ENCODE measurements at regions not wholly inside any gene's neighbourhood (a gene's known extent, or its start where the extent isn't known, plus 50 kb on each side); places are given as distances from the start of the nearest gene placed in this dataset.

GRCh38 chr5:56358046-56358445 lies 124.9 kb upstream of the ANKRD55 start:
- no peak for DNase-seq (ENCODE audit: low read depth in 2 of 3, low spot score in 1 of 3)

- DNase-seq (ENCODE audit: low read depth in 2 of 3, low spot score in 1 of 3), result no peak
Measured at GRCh38 chr5:56357426-56357825, 124.3 kb upstream of the ANKRD55 start.

DNA sequence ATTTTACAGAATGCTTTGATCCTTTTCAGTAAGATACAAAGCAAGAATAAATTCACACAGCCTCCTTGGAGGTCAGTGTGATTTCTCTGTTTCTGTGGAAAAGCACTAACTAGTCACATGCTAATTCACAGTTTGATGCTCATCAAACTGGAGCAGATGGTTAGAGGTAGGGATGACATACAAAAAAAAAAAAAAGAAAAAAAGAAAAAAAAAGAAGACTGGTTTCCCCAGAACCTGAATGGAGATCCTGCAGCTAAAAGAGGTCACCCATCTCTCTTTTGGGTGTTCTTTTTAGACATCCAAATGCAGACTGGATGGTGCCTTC lies 123.7 kb upstream of the ANKRD55 start:
- DNase-seq (ENCODE audit: low read depth in 2 of 3, low spot score in 1 of 3), result no peak

- DNase-seq (ENCODE audit: low read depth in 2 of 3, low spot score in 1 of 3), result no peak
Measured at GRCh38 chr5:56356121-56356835, 123.1 kb upstream of the ANKRD55 start.

- DNase-seq (ENCODE audit: low read depth in 2 of 3, low spot score in 1 of 3), result no peak
Measured at GRCh38 chr5:56354836-56355235, 121.7 kb upstream of the ANKRD55 start.

DNA sequence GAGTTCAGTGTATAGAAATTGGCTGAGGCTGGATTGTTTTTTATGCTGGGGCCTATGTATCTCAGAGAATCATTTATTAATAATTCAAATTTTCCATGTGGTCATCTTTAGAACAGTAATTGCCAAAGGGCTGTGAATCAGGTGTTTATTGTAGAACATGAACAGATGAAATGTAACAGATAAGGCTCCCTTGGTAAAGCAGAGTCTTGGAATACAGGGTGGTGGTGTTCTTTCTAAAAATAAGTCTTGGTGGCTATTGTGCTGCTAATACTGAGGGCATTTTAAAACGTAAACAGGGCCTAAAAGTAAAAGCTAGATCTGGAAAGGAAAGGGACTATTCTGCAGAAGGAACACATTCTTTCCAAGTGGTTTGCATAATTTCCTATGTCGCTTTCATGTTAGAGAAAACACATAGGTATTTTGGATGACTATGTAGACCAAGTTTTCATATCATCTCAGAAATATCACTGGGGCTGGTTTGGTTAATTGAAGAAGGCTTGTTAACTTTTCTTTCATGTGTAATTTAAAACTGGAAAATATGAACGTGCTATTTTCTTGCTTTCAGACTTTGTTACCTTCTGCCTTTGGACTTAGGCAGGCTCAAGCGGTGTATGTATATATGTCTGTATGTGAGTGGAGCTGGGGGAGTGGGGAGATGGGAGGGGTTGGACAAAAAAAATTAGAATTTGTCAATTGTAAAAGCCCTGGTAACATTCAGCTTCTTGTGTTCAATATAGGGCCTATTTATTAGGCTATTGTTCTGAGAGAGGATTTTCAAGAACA lies 119.9 kb upstream of the ANKRD55 start:
- DNase-seq (ENCODE audit: low read depth in 2 of 3, low spot score in 1 of 3), result no peak

DNA sequence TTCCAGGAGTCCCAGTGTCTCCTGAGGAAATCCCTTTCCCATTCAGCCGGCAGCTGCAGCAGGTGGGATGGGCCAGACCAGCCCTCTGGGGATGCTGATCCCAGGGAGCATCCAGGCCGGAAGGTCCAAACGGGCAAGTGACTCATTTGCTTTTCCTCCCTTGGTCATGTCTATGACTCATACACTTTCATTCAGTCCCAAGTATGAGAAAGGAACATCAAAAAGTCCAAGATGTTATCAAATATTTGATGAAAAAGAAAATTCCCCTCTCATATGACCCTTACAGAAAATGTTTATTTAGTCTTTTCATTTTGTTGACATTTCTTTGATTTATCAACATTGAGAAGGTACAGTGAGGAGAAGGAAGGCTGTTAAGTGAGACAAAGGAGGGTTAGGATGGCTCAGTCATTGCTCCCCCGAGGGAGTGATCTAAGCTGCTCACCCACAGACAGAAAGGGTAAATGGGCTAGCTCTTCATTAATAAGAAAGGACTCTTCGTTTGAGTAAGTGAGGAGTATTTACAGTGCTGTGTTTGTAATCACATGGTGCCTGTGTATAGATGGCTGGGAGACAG lies 117.6 kb upstream of the ANKRD55 start:
- no peak for DNase-seq (ENCODE audit: low read depth in 2 of 3, low spot score in 1 of 3)

DNA sequence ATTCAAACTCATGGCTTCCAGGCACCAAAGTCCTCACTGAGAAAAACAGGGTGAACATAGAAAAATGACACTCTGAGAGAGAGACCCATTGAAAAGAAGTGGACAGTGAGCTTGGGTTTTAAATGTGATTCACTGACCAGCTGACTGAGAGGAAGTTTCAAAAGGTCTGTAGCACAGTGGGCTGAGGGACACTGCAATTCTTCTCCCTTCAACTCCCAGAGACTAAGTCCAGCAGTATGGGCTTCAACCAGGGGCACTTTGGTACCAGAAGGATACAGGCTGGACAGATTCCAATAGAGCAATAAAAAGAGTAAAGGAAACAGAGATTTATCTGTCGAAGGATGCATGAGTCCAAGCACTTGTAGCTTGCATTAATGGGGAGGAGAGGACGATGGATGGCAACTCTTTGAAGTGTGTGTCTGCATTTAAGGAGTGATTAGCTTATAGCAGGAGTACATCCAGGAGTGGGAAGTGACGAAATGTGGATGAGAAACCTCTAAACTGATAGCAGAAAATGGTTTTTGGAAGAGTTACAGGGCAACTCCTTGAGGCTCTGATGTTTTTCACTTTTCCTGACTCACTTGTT lies 117.0 kb upstream of the ANKRD55 start:
- DNase-seq (ENCODE audit: low read depth in 2 of 3, low spot score in 1 of 3), result no peak

DNA sequence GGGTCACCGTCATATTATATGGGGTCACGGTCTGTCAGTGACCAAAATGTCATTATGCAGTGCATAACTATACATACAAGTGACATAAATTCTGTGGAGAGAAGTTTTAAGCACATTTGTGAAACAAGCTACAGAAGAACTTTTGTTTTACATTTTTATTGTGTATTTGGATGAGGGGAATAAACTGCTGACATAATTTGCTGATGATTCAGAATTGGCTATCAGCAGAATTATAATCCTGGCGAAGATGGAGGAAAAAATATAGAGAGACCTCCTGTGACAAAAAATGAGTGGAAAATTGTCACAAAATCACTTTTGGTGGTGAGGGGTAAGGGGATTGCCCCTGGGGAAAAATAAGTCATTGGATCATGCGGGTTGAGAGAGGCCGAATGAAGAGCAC lies 116.3 kb upstream of the ANKRD55 start:
- DNase-seq (ENCODE audit: low read depth in 2 of 3, low spot score in 1 of 3), result no peak

DNA sequence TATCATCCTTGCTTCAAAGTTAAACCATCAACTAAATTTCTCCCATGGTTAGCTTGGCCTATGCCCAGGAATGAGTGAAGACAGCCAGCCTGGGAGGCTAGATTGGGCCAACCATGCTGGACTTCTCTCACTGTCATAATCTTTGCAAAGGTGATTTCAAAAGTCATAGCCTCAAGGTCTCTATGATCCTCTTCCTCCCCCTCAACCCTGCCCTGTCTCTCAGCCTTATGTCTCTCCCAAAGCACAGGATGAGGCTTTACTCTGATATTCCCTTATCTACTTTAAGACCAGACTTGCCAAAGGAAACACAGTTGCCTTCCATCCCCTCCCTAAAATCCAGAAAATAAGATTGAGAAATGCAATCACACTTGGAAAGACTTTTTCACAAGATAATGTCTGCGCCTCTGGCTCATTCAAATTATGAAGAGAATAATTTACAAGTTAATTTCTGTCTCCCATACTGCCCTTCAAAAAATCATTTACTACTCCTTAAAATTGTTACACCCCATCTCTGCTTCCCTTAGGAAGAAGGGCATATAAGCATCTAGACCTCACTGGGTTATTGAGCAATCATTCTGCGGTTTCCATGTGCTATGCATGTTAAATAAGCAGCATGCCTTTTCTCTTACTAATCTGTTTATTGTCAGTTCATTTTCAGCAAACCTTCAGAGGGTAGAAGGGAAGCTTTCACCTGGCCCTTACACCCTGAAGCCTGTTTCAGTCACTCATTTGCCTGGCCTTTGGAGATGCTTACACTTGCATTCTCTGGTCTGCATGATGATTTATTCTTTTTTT lies 113.8 kb upstream of the ANKRD55 start:
- DNase-seq (ENCODE audit: low read depth in 2 of 3, low spot score in 1 of 3), result no peak

DNA sequence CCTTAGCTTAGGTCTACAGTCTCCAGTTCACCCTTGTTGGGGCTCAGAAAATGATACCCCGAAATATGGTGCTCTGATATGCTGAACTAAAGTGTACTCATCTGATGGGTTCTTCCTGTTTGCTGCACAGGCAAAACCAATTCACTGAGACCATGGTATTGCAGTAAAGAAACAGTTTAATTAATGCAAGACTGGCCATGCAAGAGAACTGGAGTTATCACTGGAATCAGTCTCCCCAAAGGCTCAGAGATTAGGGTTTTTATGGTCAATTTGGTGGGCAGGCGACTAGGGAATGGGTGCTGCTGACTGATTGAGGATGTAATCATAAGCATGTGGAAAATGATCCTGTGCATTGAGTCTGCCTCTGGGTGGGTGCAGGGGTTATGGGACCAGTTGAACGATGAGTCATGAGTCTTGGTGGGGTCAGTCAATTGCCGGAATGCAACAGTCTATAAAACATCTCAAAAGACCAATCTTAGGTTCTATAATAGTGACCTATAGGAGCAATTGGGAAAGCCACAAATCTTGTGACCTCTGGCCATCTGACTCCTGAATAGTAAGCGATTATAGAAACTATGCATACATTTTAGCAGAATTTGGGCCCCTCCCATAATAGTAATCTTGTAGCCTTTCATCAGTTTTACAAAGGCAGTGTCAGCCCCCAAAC lies 113.0 kb upstream of the ANKRD55 start:
- no peak for DNase-seq (ENCODE audit: low read depth in 2 of 3, low spot score in 1 of 3)

- no peak for DNase-seq (ENCODE audit: low read depth in 2 of 3, low spot score in 1 of 3)
Measured at GRCh38 chr5:56345352-56345751, 112.2 kb upstream of the ANKRD55 start.

GRCh38 chr5:56344594-56344993 lies 111.5 kb upstream of the ANKRD55 start:
- no peak for DNase-seq (ENCODE audit: low read depth in 2 of 3, low spot score in 1 of 3)

GRCh38 chr5:56343988-56344387 lies 110.9 kb upstream of the ANKRD55 start:
- DNase-seq (ENCODE audit: low read depth in 2 of 3, low spot score in 1 of 3), result no peak

GRCh38 chr5:56342616-56343015 lies 109.5 kb upstream of the ANKRD55 start:
- DNase-seq (ENCODE audit: low read depth in 2 of 3, low spot score in 1 of 3), result no peak

GRCh38 chr5:56340196-56340980 lies 107.3 kb upstream of the ANKRD55 start:
- DNase-seq (ENCODE audit: low read depth in 2 of 3, low spot score in 1 of 3), result no peak

GRCh38 chr5:56339732-56340131 lies 106.6 kb upstream of the ANKRD55 start:
- DNase-seq (ENCODE audit: low read depth in 2 of 3, low spot score in 1 of 3), result no peak

DNA sequence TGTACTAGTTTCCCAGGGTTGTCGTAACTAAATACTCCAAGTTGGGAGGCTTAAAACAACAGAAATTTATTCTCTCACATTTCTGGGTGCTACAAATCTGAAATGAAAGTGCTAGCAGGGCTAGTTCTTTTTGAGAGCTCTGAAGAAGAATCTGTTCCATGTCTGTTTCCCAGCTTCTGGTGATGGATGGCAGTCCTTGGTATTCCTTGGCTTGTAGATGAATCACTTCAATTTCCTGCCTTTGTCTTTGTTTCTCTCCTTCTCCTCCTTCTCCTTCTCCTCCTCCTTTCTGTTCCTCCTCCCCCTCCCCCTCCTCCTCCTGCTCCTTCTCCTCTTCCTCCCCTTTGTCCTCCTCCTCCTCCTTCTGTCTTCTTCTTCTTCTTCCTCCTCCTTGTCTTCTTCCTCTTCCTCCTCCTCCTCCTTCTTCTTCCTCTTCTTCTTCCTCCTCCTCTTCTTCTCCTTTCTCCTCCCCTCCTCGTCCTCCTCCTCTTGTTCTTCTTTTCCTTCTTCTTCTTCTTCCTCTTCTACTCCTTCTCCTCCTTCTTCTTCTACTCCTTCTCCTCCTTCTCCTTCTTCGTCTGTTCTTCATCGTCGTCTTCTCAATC lies 104.7 kb upstream of the ANKRD55 start:
- DNase-seq (ENCODE audit: low read depth in 2 of 3, low spot score in 1 of 3), result no peak

DNA sequence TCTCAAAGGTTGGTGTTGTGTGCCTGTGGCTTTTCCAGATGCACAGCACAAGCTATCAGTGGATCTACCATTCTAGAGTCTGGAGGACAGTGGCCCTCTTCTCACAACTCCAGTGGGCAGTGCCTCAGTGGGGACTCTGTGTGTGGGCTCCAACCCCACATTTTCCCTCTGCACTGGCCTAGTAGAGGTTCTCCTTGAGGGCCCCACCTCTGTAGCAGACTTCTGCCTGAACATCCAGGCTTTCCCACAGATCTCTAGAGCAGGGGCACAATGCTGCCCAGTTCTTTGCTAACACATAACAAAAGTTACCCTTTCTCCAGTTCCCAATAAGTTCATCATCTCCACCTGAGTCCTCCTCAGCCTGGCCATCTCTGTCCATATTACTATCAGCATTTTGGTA lies 102.1 kb upstream of the ANKRD55 start:
- DNase-seq (ENCODE audit: low read depth in 2 of 3, low spot score in 1 of 3), result no peak

DNA sequence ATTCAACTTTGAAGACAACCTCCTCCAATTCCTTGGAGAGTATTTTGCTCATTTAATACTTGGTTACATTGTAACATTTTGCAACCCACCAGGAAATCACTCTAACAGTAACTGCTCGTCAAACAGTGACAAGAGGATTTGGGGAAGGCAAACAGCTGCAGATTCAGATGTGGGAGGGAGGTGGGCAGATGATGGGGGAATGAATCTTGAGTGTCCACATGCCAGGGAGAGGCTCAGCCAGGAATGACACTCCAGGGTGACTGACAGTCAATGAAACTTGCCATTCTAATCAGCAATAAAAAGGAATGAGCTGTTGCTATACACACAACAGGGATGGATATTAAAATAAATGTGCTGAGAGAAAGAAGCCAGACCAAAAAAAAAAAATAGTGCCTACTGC lies 97.7 kb upstream of the ANKRD55 start:
- DNase-seq (ENCODE audit: low read depth in 2 of 3, low spot score in 1 of 3), result no peak

Data from stimulated activated CD4-positive, alpha-beta T cell treated with anti-CD3 and anti-CD28 coated beads, Interleukin-12 subunit alpha, Interleukin-12 subunit beta, amount 100 ng/mL, for 48 hours (primary cell).